Fibroblast of lung (primary cell): ENCODE measurements at regions not wholly inside any gene's neighbourhood (a gene's known extent, or its start where the extent isn't known, plus 50 kb on each side); places are given as distances from the start of the nearest gene placed in this dataset.

Experiments
- CTCF ChIP-seq, 2 donors: IDR thresholded peaks in 1 of 2; conservative IDR thresholded peaks in 1 of 2; 1 replicate in 1 of 2; 2 replicates in 1 of 2; pipeline ENCODE4 v1.5.1; 2011 to 2012; ENCODE audit warnings: low read length in 2 of 2, control low read depth in 1 of 2, inconsistent platforms in 1 of 2, low read depth in 1 of 2, mild to moderate bottlenecking in 1 of 2
- EZH2 ChIP-seq: IDR thresholded peaks from 2 replicates; pipeline ENCODE4 v1.5.1; 2012; ENCODE audit warnings: low read length, control low read depth, mild to moderate bottlenecking; ENCODE audit errors: missing control alignments

- TF ChIP-seq CTCF (conservative IDR thresholded peaks at IDR 0.05 in 1 of 2, IDR thresholded peaks at IDR 0.05 in 1 of 2; ENCODE audit: low read depth in 1 of 2, low read length in 2 of 2) (no peak), EZH2 (no peak)
Observed at GRCh38 chr6:112931832-112932231, 584.7 kb downstream of the RFPL4B start.
